DOHH2 (cell line): ENCODE measurements at regions not wholly inside any gene's neighbourhood (a gene's known extent, or its start where the extent isn't known, plus 50 kb on each side); places are given as distances from the start of the nearest gene placed in this dataset.
"Not testable (repeated sequence)": the region's sequence is repeated elsewhere in the genome, so short reads cannot be mapped to it uniquely, and the experiment has no call there.

ENCODE experiments used
- H3F3A ChIP-seq: fragments of 200-600 bp; sonication (generic), shearing (Covaris generic); 2 replicates; pipeline ENCODE4 v1.6.0; 2016; ENCODE audit warnings: antibody characterized with exemption, mild to moderate bottlenecking; ENCODE audit not compliant: control insufficient read depth, insufficient read depth
- H3K27ac ChIP-seq: fragments of 200-600 bp; sonication (generic); 2 replicates; pipeline ENCODE4 v1.5.1; 2014; ENCODE audit warnings: low read depth, mild to moderate bottlenecking, low read length, moderate library complexity
- H3K27me3 ChIP-seq: fragments of 200-600 bp; sonication (generic); 2 replicates; pipeline ENCODE4 v1.6.1; 2014; ENCODE audit warnings: mild to moderate bottlenecking, low read length, mixed read lengths; ENCODE audit not compliant: control insufficient read depth
- H3K36me3 ChIP-seq: fragments of 200-600 bp; sonication (generic); 2 replicates; pipeline ENCODE4 v1.6.1; 2014; ENCODE audit warnings: mild to moderate bottlenecking, low read length, moderate library complexity, mixed read lengths; ENCODE audit not compliant: control insufficient read depth
- H3K4me1 ChIP-seq: fragments of 200-600 bp; sonication (generic); 2 replicates; pipeline ENCODE4 v1.6.1; 2014; ENCODE audit warnings: mild to moderate bottlenecking, low read length, mixed read lengths; ENCODE audit not compliant: control insufficient read depth
- H3K4me2 ChIP-seq: fragments of 200-600 bp; sonication (generic); 2 replicates; pipeline ENCODE4 v1.6.0; 2014; ENCODE audit warnings: mild to moderate bottlenecking, low read length, moderate library complexity
- H3K4me3 ChIP-seq: fragments of 200-600 bp; sonication (generic); 2 replicates; pipeline ENCODE4 v1.5.1; 2014; ENCODE audit warnings: mild to moderate bottlenecking, low read length, mixed read lengths
- H3K79me2 ChIP-seq: fragments of 200-600 bp; sonication (generic); 2 replicates; pipeline ENCODE4 v1.6.1; 2014; ENCODE audit warnings: mild to moderate bottlenecking, low read length, mixed read lengths; ENCODE audit not compliant: control insufficient read depth
- H3K9me2 ChIP-seq: fragments of 200-600 bp; sonication (generic); replicated peaks from 2 replicates; pipeline ENCODE4 v1.6.1; 2014; ENCODE audit warnings: mild to moderate bottlenecking, low read length, mixed read lengths; ENCODE audit not compliant: control insufficient read depth
- H3K9me3 ChIP-seq: fragments of 200-600 bp; sonication (generic); 2 replicates; pipeline ENCODE4 v1.6.1; 2014; ENCODE audit warnings: antibody characterized with exemption, low read length, mixed read lengths; ENCODE audit not compliant: control insufficient read depth, insufficient read depth
- H4K20me1 ChIP-seq: fragments of 200-600 bp; sonication (generic); 2 replicates; pipeline ENCODE4 v1.6.0; 2014; ENCODE audit warnings: low read depth, mild to moderate bottlenecking, antibody characterized with exemption, low read length, moderate library complexity; ENCODE audit not compliant: control insufficient read depth, insufficient read depth
- CTCF ChIP-seq: fragments of 200-600 bp; sonication (generic); IDR thresholded peaks from one replicate; pipeline ENCODE4 v1.5.1; 2014; ENCODE audit warnings: antibody characterized with exemption, mild to moderate bottlenecking, low read depth, low read length; ENCODE audit not compliant: poor library complexity, severe bottlenecking
- EZH2phosphoT487 ChIP-seq: fragments of 200-600 bp; sonication (generic); IDR thresholded peaks from 2 replicates; pipeline ENCODE4 v1.6.1; 2017; ENCODE audit warnings: borderline replicate concordance, mild to moderate bottlenecking, antibody characterized with exemption, low read length, moderate library complexity, mixed read lengths

- Histone ChIP-seq H3K4me2 (no peak overlapping the region), H3K4me1 (no peaks in the 10 kb centered on the region), H3K27me3 (no peaks in the 10 kb centered on the region), H3K4me3 (no peak overlapping the region), H3K27ac (no peak overlapping the region), H3K79me2 (no peaks in the 10 kb centered on the region), H3F3A (no peaks in the 10 kb centered on the region), H3K9me3 (no peaks in the 10 kb centered on the region), H4K20me1 (no peaks in the 10 kb centered on the region), H3K9me2 (no peaks in the 10 kb centered on the region), H3K36me3 (no peaks in the 10 kb centered on the region)
- TF ChIP-seq EZH2phosphoT487, result no peak
- no peak for TF ChIP-seq CTCF
Observed at GRCh38 chr13:86357106-86357505, 557.9 kb upstream of the SLITRK6 start.

- H3K4me3 ChIP-seq, H3K9me2 ChIP-seq, H3K27me3 ChIP-seq, H4K20me1 ChIP-seq, H3K27ac ChIP-seq, H3K4me2 ChIP-seq, H3K79me2 ChIP-seq, H3K4me1 ChIP-seq, H3K9me3 ChIP-seq, H3K36me3 ChIP-seq, H3F3A ChIP-seq: not testable (repeated sequence)
Observed at GRCh38 chr13:86363749-86364148, 564.5 kb upstream of the SLITRK6 start.

DNA sequence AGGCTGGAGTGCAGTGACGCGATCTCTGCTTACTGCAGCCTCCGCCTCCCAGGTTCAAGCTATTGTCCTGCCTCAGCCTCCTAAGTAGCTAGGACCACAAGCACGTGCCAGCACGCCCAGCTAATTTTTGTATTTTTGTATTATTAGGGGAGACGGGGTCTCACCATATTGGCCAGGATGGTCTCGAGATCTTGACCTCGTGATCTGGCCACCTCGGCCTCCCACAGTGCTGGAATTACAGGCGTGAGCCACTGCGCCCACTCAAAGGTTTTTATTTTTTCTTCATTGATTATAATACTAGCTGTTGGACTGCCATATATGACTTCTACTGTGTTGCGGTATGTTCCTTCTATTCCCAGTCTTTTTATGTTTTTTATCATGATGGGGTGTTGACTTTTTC, 569.7 kb upstream of the SLITRK6 start:
- TF ChIP-seq EZH2phosphoT487 (no peak), CTCF (no peak)
- H3K36me3 ChIP-seq, result no peaks in the 10 kb centered on the region
- no peak overlapping the region for H3K4me3 ChIP-seq
- H3F3A ChIP-seq, result no peaks in the 10 kb centered on the region
- H3K4me2 ChIP-seq, result no peak overlapping the region
- H4K20me1 ChIP-seq, result no peaks in the 10 kb centered on the region
- no peaks in the 10 kb centered on the region for H3K4me1 ChIP-seq
- H3K9me2 ChIP-seq, result no peaks in the 10 kb centered on the region
- H3K27me3 ChIP-seq, result no peaks in the 10 kb centered on the region
- H3K27ac ChIP-seq, result no peak overlapping the region
- no peaks in the 10 kb centered on the region for H3K9me3 ChIP-seq
- no peaks in the 10 kb centered on the region for H3K79me2 ChIP-seq

GRCh38 chr13:86377451-86377850, 578.2 kb upstream of the SLITRK6 start:
- H3K9me2 ChIP-seq, result no peaks in the 10 kb centered on the region
- H3F3A ChIP-seq, result no peaks in the 10 kb centered on the region
- TF ChIP-seq EZH2phosphoT487 (no peak), CTCF (no peak)
- H3K4me3 ChIP-seq, result no peak overlapping the region
- H3K4me1 ChIP-seq, result no peaks in the 10 kb centered on the region
- no peak overlapping the region for H3K4me2 ChIP-seq
- no peaks in the 10 kb centered on the region for H3K36me3 ChIP-seq
- H3K27ac ChIP-seq, result no peak overlapping the region
- H3K79me2 ChIP-seq, result no peaks in the 10 kb centered on the region
- no peaks in the 10 kb centered on the region for H3K27me3 ChIP-seq
- H3K9me3 ChIP-seq, result no peaks in the 10 kb centered on the region
- no peaks in the 10 kb centered on the region for H4K20me1 ChIP-seq
